HG03135 (cell line): ENCODE measurements at regions not wholly inside any gene's neighbourhood (a gene's known extent, or its start where the extent isn't known, plus 50 kb on each side); places are given as distances from the start of the nearest gene placed in this dataset.
"Not testable (repeated sequence)": the region's sequence is repeated elsewhere in the genome, so short reads cannot be mapped to it uniquely, and the experiment has no call there.

Experiments
- ATAC-seq: cut with Tn5 transposase; IDR thresholded peaks from one replicate; pipeline ENCODE4 v1.9.1; 2021; ENCODE audit warnings: mild to moderate bottlenecking, moderate library complexity; ENCODE audit not compliant: unreplicated experiment

- ATAC-seq = no peak
These were observed 123.6 kb downstream of the ZNF608 start for GRCh38 chr5:124622851-124623250.

DNA sequence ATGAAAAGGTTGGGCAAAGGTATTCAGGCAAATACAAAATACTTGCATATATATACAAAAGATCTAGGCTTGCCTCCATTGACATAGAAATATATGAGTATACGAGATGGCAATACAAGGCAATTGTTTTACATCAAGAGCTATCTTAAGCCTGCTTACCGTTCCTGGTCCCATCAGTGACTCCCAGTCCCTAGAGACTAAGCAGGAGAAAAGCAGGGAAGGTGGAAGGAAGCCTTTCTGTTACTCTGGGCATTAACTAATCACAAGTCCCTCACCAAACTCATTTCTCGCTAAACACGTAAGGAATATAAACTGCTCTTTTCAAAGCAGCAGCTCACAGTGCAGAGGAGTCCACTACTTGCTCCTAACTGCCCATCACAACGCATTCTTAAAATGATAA, 125.2 kb downstream of the ZNF608 start:
- ATAC-seq = no peak

- ATAC-seq = no peak
These were observed 125.7 kb downstream of the ZNF608 start for GRCh38 chr5:124620743-124621142.

DNA sequence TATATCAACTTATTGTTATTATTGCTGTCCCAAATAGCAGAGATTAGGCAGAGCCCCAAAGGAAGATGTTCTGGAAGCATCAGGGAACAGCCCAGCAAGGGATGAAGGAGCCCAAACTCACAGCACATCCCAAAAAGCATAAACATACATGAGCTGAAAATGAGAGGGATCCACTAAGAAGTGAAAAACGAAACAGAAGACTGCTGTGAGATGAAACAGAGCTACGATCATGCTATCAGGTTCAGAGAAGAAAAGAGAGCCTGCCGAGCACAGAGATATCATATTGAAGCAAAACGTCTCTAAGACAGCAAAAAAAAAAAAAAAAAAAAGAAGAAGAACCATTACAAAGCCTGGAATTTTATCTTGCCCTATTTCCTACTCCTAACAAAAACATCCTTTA, 127.3 kb downstream of the ZNF608 start:
- no peak for ATAC-seq

- ATAC-seq = no peak
These were observed 128.7 kb downstream of the ZNF608 start for GRCh38 chr5:124617787-124618186.

DNA sequence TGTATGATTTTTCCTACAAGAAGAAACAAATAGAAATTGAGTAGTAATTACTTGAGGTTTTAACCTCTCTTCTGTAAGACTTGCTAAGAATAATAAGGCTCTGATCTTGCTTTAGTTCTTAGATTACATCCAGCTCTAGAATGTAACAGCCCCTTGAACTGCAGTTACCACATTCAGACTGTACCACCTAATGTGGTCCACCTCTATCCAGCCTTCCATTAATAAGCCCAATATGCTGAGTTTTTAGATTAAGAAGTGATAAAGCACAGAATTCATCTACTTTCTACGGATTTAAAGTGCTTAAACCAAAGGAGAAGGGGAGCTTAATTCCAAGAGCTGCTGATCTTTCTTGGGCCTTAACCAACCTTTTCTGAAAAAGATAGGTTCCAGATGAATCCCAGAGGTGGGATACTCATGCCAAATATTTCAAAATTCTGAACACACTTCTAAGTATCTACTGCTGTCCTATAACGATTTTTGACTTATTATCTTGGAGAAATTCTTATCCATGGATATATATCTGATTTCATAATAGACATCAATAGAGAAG, 131.5 kb downstream of the ZNF608 start:
- no peak for ATAC-seq

DNA sequence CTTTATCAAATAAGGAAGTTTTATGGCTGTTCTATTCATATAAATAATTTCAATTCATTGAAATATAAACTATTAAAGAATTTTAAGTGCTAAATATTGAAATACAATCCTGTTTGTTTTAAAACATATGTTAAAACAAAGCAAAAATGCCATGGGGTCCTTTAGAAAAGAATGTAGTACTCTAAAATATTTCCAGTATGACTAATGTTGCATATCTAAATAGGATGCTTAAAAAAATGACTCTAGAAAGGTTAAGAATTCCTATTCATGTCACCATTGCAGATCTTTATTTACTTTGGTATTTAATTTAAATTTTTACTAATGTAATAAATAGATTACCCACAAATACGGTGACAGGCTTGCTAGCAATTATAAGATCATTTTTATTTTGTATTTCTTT, 132.3 kb downstream of the ZNF608 start:
- ATAC-seq = no peak

DNA sequence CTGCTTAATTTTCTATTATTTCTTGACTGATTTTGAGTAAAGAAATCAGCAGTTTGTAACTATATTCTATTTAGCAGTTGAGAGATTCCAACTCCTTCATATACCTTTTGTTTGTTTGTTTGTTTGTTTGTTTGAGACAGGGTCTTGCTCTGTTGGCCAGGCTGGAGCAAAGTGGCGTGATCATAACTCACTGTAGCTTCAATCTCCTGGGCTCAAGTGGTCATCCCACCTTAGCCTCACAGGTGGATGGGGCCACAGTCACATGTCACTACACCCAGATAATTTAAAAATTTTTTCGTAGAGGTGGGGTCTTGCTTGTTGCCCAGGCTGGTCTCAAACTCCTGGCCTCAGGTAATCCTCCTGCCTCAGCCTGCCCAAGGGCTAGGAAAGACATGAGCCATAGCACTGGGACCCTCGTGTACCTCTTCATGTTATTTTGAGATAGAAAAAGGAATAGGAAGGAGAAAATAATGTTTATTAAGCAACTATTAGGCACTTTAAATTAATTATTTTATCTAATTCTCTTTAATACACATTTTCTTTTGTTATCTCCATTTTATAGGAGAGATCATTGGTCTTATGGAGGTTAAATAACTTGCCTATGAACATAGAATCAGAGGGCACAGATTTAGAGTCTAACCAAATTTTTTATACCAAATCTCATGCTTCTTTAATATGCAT, 133.0 kb downstream of the ZNF608 start:
- ATAC-seq = no peak

- no peak for ATAC-seq
These were observed 134.4 kb downstream of the ZNF608 start for GRCh38 chr5:124612023-124612422.

DNA sequence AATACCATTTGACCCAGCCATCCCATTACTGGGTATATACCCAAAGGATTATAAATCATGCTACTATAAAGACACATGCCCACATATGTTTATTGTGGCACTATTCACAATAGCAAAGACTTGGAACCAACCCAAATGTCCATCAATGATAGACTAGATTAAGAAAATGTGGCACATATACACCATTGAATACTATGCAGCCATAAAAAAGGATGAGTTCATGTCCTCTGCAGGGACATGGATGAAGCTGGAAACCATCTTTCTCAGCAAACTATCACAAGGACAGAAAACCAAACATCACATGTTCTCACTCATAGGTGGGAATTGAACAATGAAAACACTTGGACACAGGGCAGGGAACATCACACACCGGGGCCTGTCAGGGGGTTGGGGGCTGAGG, 135.2 kb downstream of the ZNF608 start:
- ATAC-seq = not testable (repeated sequence)

GRCh38 chr5:124609685-124610084, 136.8 kb downstream of the ZNF608 start:
- ATAC-seq = not testable (repeated sequence)

DNA sequence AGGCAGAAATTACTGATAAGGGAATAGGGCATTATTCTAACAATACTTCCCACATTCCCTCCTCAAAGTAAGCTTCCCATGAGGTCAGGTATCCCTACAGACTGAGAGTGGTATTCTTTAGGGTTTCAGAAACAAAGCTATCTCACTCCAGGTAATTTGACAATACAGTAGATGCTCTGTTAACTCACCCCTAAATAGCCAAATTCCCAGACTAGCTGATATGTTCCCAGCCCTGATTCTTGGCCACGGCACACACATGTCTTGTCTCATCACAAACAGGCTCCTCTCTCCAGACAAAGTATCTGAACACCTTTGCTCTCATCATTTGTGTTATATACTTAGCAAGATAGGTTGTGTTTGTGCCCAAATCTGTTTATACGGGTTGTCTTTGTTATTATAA, 139.9 kb downstream of the ZNF608 start:
- ATAC-seq = no peak

GRCh38 chr5:124606093-124606492, 140.3 kb downstream of the ZNF608 start:
- ATAC-seq = no peak

DNA sequence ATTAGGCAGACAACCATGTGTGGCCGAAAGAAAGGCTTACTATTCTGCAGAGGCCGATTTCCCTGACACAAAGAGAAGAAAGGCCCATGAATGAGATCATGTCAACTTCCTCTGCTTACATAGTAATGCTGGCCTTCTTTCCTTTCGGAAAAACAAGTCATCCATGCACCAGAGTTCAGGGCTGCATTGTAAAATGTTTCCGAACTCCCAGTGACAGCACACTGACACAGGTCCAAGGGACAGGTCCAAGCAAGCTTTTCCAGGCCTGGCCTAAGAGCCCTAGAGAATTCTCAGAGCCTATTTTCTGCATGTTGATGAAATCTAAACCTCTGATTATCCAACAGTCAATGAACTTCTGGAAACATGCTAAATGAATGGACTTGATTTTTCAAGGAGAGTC, 140.9 kb downstream of the ZNF608 start:
- no peak for ATAC-seq

DNA sequence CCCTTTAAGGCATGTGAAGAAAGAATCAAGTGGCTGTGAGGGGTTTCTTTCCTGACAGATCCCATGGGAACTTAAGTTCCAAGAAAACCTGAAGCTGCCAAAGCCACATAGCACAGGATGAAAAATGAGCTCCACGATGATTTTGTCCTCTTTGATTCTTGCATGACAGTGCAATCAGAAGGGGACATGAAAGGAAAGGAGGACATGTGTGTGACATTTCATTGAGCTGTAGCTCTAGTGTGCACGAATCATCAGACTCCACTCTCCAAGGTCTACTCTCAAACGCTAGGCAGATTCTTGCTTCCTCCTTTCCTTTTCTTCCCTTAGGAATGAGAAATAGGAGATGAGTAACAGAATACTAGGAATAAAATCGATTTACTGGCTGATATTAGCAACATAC, 142.0 kb downstream of the ZNF608 start:
- no peak for ATAC-seq

DNA sequence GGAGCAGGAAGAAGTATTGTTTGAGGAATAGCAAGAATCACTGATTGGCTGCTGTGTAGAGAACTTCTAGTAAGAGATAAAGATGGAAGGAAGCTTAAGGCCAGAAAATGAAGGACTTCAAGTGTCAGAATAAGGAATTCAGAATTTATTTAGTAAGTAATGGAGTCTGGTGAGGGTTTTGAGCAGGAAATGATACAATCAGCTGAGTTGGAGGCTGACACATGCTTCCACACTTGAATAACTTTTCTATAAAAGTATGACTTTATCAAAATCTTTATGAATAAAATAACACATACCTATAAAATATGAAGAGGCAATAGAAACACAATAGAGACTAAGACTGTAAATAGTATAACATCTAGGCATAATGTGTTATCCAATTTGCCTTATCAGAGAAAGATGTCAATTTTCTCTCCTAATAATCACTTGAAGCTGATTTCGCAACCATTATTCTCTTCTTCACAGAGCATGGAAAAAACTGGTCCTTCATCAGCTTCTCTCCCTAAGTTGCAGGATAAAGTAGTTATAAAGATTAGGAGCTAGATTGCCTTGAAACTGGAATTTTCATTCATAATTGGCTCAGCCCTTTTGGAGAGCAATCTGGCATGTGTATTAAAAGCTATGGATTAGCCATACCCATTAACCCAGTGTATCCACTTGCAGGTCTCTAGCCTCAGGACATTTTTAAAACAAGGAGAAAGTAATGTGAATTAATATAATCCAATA, 143.4 kb downstream of the ZNF608 start:
- ATAC-seq = no peak

GRCh38 chr5:124599028-124599973, 147.1 kb downstream of the ZNF608 start:
- ATAC-seq = peak; percentile 68

DNA sequence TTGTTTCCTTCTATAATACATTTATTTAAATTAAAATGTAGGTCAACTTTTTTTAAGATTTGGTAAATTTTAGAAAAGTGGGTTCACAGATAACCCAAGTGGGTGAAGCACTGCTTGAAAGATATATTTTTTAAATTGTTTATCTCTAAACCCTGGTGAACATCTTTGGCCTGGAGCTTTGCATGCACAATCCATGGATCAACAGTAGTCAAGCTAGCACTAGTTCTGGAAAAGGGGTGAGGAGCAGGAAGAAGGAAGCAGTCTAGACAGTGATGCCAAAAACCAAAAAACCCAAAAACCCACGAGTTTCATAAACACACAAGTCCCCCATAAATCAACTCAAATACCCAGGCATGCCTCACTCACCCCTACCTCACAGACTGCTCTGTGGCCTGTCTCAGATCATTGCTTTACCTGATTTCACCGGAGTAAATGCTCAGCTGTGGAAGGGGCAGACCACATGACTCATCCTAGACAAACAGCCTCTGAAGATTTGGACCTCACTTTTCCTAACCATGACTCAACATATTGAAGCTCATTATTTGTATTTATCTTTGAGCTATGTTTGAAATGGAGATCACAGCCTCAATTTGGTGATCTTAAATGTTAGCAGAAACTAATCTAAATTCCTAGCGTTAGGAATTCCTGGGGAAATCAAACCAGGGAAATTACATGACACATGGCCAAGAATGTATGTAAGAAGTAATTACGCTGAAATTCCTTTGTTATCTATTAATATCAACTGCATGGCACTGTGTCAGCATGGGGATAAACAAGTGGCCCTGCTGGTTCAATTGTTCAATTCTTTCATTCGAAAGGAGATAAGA, 149.6 kb downstream of the ZNF608 start:
- no peak for ATAC-seq

- ATAC-seq = no peak
These were observed 152.5 kb downstream of the ZNF608 start for GRCh38 chr5:124593952-124594351.

GRCh38 chr5:124592891-124593290, 153.5 kb downstream of the ZNF608 start:
- no peak for ATAC-seq
